HUES48 (cell line): ENCODE measurements at regions not wholly inside any gene's neighbourhood (a gene's known extent, or its start where the extent isn't known, plus 50 kb on each side); places are given as distances from the start of the nearest gene placed in this dataset.

Experiments
- H3K27ac ChIP-seq: one replicate; pipeline ENCODE4 v1.7.0; 2013; ENCODE audit warnings: low read depth, low read length, inconsistent platforms
- H3K27me3 ChIP-seq: 2 replicates; pipeline ENCODE4 v1.6.1; 2013; ENCODE audit warnings: mild to moderate bottlenecking, low read length; ENCODE audit not compliant: control insufficient read depth, insufficient read depth
- H3K36me3 ChIP-seq: 2 replicates; pipeline ENCODE4 v1.6.1; 2013; ENCODE audit warnings: low read length; ENCODE audit not compliant: control insufficient read depth, insufficient read depth
- H3K4me1 ChIP-seq: 2 replicates; pipeline ENCODE4 v1.6.1; 2013; ENCODE audit warnings: mild to moderate bottlenecking, low read length; ENCODE audit not compliant: control insufficient read depth, insufficient read depth
- H3K4me3 ChIP-seq: 2 replicates; pipeline ENCODE4 v1.5.1; 2013; ENCODE audit warnings: mild to moderate bottlenecking, low read depth, low read length
- H3K9ac ChIP-seq: 2 replicates; pipeline ENCODE4 v1.6.1; 2013; ENCODE audit warnings: mild to moderate bottlenecking, low read depth, low read length, moderate library complexity
- H3K9me3 ChIP-seq: 2 replicates; pipeline ENCODE4 v1.6.1; 2013; ENCODE audit warnings: low read length; ENCODE audit not compliant: control insufficient read depth, insufficient read depth

DNA sequence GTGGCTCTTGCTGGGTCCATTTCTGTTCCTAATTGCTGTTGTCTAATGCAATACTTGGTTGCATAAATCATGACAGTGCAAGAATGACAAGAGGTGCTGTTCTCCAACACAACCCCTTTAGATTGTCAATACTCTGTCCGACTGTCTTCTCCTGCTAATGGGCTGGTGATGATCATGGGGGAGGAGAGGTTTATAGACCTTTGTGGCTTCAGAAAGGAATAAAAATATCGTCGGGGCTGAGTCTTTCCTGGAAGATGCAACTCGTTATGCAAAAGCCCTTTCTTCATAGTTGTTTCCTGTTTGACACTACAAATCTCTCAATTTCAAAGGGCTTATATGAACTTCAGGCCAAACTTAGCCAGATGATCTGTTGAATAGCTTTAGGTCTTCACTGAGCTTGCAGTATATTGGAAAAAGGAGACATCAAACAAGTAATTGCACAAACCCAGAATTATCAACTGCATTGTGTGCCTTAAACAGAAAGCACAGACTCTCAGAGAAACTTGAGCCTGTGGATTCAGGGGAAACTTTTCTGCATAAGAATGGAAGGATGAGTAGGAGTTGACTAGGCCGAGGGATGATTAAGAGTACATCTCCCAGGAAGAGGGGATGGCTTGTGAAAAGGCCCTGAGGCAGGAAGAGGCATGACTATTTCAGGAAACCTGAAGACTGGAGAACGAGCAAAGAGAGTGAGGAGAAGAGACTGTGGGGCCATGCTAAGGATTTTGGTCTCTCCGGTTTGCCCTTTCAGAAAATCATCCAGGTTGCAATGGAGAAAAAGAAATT, 107.6 kb downstream of the TSEN15 start:
- peaks cover 23% of the 10 kb centered on the region for H3K4me1 ChIP-seq
- no peak overlapping the region for H3K4me3 ChIP-seq
- H3K36me3 ChIP-seq, result no peaks in the 10 kb centered on the region
- no peaks in the 10 kb centered on the region for H3K27me3 ChIP-seq
- no peak overlapping the region for H3K9ac ChIP-seq
- H3K27ac ChIP-seq, result no peak overlapping the region
- H3K9me3 ChIP-seq, result no peaks in the 10 kb centered on the region

DNA sequence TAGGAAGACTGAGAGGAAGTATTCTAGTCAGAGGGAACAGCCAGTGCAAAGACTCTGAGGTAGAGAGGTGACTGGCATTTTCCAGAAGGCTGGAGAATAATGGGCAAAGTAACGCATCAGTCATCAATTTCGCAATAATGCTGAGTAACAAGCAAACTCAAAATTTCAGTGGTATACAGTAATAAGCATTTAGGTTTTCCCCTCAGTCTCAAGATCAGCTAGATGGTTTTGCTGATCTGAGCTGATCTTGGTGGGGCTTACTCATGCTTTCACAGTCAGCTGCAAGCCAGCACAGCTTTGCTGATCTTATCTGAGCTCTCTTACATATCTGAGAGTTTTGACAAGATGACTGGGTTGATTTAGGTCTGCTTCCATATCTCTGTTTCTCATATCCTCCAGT, 108.7 kb downstream of the TSEN15 start:
- Histone ChIP-seq H3K27ac (no peak overlapping the region), H3K36me3 (no peaks in the 10 kb centered on the region), H3K4me3 (no peak overlapping the region)

DNA sequence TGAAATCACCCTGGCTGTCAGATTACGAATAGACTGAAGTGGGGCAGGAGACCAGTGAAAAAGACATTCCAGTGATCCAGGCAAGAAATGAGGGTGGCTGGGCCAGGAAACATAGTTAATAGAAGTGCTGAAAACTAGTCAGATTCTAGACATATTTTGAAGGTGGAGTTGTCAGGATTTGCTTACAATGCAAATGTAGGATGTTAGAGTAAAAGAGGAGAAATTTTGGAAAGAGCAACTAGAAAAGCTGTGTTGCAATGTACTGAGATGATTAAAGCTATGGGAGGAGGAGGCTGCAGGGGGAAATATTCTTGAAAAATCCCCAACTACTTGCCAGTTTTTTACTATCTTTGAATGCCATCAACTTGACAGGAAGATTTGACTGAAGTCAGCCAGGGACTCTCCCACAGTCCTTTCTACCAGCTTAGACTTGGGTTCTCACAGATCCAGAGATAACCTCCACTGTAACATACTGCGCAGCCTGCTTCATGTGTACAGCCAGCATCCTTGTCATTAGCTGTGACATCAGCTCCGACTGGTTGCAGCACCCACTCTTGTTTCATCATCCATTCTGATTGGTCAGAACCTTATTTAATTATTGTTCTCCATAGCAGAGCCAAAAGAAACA, 109.7 kb downstream of the TSEN15 start:
- no peaks in the 10 kb centered on the region for H3K36me3 ChIP-seq
- no peak overlapping the region for H3K9ac ChIP-seq
- no peaks in the 10 kb centered on the region for H3K27me3 ChIP-seq
- no peak overlapping the region for H3K27ac ChIP-seq
- H3K4me3 ChIP-seq, result no peak overlapping the region
- no peaks in the 10 kb centered on the region for H3K9me3 ChIP-seq
- peaks cover 17% of the 10 kb centered on the region for H3K4me1 ChIP-seq

More for the DNA sequence above, 108.7 kb downstream of the TSEN15 start:
- Histone ChIP-seq H3K4me1 (peaks cover 18% of the 10 kb centered on the region), H3K27me3 (no peaks in the 10 kb centered on the region), H3K9ac (no peak overlapping the region), H3K9me3 (no peaks in the 10 kb centered on the region)

DNA sequence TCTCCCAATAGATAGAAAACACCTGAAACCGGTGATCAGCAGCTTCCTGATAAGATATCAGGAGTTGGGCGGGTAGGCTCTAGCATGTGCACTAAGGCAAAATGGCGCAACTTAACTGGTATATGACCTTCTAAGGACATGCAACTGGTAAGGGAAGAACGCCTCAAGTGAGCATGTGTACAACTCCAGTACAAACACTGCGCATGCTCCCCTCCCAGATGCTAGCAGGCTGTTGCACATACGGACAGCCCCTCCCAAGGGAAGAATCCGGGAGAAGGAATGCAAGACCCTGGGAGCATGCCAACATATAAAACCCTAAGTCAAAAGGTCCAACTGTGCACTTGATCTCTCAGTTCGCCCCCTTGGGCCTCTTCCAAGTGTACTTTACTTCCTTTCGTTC, 110.8 kb downstream of the TSEN15 start:
- Histone ChIP-seq H3K4me1 (peaks cover 6% of the 10 kb centered on the region; the same call in 1 of the 2 replicates), H3K9ac (no peak overlapping the region), H3K9me3 (no peaks in the 10 kb centered on the region), H3K4me3 (no peak overlapping the region), H3K27me3 (no peaks in the 10 kb centered on the region), H3K27ac (no peak overlapping the region), H3K36me3 (no peaks in the 10 kb centered on the region)

DNA sequence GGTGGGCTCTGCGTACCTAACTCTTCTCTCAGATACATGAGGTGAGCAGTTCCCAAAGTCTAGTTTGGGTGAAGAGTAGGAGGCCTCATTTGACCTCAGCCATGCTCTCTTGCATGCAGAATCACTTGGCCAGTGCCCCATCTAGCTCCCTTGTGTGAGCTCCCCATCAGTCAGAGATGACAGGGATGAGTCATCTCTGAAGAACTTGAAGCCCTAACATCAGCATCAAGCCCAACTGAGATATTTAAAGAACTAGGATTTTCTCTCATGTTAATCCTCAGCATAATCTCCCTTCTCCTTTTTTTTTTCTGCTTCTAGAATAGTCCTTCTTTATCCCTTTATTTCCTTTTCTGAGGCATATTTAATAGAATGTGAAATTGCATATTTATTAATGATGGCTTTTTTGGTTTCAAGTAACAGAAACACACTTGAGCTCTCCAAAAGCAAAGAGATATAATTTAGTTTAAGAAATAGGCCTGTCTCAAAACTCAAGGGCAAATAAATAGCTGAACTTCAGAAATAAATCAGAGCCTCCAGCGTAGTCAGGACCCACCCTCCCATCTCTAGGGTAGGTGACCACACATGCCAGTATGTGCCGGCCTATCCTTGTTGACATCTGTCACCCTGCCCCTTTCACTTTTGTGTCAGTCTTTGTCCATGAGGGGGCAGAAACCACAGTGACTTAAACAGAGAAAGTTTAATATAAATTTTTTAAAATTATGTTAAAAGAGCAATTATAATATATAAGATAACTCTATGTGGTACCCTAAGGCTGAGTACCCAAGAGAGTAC, 112.3 kb downstream of the TSEN15 start:
- Histone ChIP-seq H3K9ac (no peak overlapping the region), H3K9me3 (no peaks in the 10 kb centered on the region), H3K27me3 (no peaks in the 10 kb centered on the region), H3K4me3 (no peak overlapping the region), H3K36me3 (no peaks in the 10 kb centered on the region), H3K4me1 (peaks cover 4% of the 10 kb centered on the region; the same call in 1 of the 2 replicates), H3K27ac (no peak overlapping the region)

DNA sequence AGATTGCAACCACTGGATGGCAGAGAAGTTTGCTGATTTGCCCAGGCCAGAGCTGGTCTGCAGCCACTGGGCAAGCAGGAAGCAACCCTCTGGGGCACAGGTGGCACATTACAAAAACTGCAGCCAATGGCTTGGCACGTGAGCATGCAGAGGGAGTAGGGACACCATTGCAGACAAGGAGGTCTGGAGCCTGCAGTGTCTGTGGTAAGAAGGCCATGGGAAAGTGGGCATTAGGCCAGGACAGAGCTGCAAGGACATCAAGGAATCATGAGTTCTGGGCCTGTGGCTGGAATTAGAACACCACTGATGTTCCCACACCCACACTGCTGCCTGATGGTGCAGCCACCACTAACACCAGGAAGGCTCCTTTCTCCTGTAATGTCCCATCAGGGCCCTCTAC, 113.0 kb downstream of the TSEN15 start:
- Histone ChIP-seq H3K27ac (no peak overlapping the region), H3K9ac (no peak overlapping the region), H3K36me3 (no peaks in the 10 kb centered on the region), H3K4me1 (no peaks in the 10 kb centered on the region), H3K9me3 (no peaks in the 10 kb centered on the region), H3K27me3 (no peaks in the 10 kb centered on the region), H3K4me3 (no peak overlapping the region)

DNA sequence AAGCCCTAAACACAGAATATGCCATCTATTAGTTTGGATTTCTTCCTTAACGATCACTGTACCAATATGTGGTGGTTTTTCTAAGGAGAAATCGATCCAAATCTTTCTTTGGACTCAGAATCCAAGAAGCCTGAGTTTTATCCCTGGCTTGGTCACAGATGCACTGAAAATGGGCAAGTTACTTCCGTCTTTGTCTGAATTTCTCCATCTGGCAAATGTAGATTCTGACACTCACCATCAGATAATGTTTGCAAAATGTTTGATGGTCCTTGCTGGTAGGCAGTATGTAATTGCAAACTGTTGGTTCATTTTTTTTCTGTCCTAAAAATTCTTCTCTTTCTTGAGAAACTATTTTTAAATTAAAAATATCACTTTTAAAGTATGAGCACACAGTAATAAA, 115.0 kb downstream of the TSEN15 start:
- H3K4me1 ChIP-seq, result no peaks in the 10 kb centered on the region
- H3K36me3 ChIP-seq, result no peaks in the 10 kb centered on the region
- no peaks in the 10 kb centered on the region for H3K27me3 ChIP-seq
- no peak overlapping the region for H3K27ac ChIP-seq
- H3K9me3 ChIP-seq, result no peaks in the 10 kb centered on the region
- no peak overlapping the region for H3K4me3 ChIP-seq
- no peak overlapping the region for H3K9ac ChIP-seq

DNA sequence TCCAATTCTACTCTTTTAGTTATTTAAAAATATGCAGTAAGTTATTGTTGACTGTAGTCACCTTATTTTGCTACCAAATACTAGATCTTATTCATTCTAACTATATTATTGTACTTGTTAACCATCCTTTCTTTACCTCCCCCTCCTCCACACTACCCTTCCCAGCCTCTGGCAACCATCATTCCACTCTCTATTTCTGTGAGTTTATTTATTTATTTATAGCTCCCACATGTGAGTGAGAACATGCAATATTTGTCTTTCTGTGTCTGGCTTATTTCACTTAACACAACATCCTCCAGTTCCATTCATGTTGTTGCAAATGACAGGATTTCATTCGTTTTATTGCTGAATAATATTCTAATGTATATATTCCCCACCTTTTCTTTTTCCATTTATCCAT, 115.8 kb downstream of the TSEN15 start:
- no peaks in the 10 kb centered on the region for H3K27me3 ChIP-seq
- no peak overlapping the region for H3K9ac ChIP-seq
- H3K36me3 ChIP-seq, result no peaks in the 10 kb centered on the region
- no peak overlapping the region for H3K4me3 ChIP-seq
- H3K27ac ChIP-seq, result no peak overlapping the region
- H3K9me3 ChIP-seq, result no peaks in the 10 kb centered on the region
- H3K4me1 ChIP-seq, result no peaks in the 10 kb centered on the region

DNA sequence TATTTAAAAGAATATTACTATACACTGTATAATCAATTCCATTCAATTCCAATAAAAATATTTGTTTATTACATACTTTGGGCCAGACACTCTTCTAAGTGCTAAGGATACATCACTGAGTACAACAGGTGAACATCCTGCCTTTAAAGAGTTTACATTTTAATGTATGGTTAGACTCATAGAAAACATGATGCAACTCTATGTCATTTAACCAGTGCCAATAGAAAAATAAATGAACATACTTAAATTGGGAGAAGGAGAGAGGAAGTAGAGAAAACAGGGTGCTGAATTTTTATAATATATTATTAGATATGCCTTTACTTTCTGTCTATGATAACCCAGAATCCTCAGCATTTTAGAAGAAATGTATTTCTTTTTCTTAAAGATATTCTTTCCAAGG, 119.2 kb downstream of the TSEN15 start:
- Histone ChIP-seq H3K36me3 (no peaks in the 10 kb centered on the region), H3K9ac (no peak overlapping the region)

DNA sequence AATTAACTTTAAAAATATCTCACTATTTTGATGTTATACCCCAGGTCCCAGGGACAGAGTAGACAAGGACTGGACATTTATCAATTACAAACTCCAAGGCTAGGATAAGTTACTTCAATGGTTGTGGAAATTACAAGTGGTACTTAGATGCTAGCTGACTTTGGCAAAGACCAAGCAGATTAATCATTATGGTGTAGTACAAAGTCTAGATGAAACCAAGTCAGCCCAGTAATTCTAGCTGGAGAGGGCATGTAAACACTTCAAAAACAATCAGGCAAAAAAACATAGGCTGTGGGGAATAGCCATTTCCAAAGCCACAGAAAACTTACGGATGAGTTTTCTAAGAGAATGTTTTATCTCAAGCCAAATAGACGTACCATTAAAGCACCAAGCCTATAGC, 124.5 kb downstream of the TSEN15 start:
- Histone ChIP-seq H3K9ac (no peak overlapping the region), H3K9me3 (no peaks in the 10 kb centered on the region), H3K4me3 (no peak overlapping the region), H3K36me3 (no peaks in the 10 kb centered on the region), H3K27ac (no peak overlapping the region), H3K27me3 (no peaks in the 10 kb centered on the region), H3K4me1 (no peaks in the 10 kb centered on the region)

More for the DNA sequence above, 119.2 kb downstream of the TSEN15 start:
- H3K27ac ChIP-seq, result no peak overlapping the region
- H3K4me1 ChIP-seq, result no peaks in the 10 kb centered on the region
- no peak overlapping the region for H3K4me3 ChIP-seq
- no peaks in the 10 kb centered on the region for H3K27me3 ChIP-seq
- no peaks in the 10 kb centered on the region for H3K9me3 ChIP-seq

DNA sequence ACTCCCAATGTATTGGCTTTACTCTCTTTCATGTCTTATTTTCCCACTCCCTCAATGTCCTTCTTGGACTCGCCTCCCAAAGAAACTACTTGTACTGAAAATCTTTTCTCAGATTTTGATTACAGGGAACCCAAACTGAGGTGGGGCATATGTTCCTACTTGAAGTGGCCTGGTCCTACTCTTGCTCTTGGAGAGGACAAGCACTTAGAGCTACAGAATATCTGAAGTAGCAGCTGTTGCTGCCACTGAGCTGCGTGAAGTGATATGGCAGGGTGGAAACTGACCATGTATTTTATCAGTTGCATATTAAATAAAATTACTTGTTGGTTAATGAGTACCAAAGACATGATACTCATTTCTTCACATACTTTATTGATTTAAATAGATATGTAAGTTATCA, 129.5 kb downstream of the TSEN15 start:
- H3K4me1 ChIP-seq, result no peaks in the 10 kb centered on the region
- no peaks in the 10 kb centered on the region for H3K27me3 ChIP-seq
- no peaks in the 10 kb centered on the region for H3K36me3 ChIP-seq
- no peak overlapping the region for H3K9ac ChIP-seq
- no peaks in the 10 kb centered on the region for H3K9me3 ChIP-seq
- H3K4me3 ChIP-seq, result no peak overlapping the region
- no peak overlapping the region for H3K27ac ChIP-seq
